GM13976 (cell line): ENCODE measurements at regions not wholly inside any gene's neighbourhood (a gene's known extent, or its start where the extent isn't known, plus 50 kb on each side); places are given as distances from the start of the nearest gene placed in this dataset.

Source experiments
- DNase-seq: peaks from one replicate; pipeline ENCODE4 v3.0.0; 2012; ENCODE audit warnings: low spot score
- in situ Hi-C: fragments of 300-500 bp; cut with MboI; formaldehyde crosslinking; loops from one replicate; pipeline ENCODE4 v1.12.0; 2022; ENCODE audit warnings: low sequenced_read_pairs, mixed read lengths, inconsistent platforms; ENCODE audit not compliant: unreplicated experiment
- TF ChIP-seq, protein P1 (sequence below): IDR thresholded peaks from 2 replicates; pipeline ENCODE4 v1.5.1; 2012; ENCODE audit warnings: borderline replicate concordance, mild to moderate bottlenecking; ENCODE audit not compliant: insufficient read depth; ENCODE audit errors: extremely low read depth, missing control alignments, control extremely low read depth

- DNase-seq: no peak
- in situ Hi-C loops: no loop called here
- TF ChIP-seq, protein P1, sequence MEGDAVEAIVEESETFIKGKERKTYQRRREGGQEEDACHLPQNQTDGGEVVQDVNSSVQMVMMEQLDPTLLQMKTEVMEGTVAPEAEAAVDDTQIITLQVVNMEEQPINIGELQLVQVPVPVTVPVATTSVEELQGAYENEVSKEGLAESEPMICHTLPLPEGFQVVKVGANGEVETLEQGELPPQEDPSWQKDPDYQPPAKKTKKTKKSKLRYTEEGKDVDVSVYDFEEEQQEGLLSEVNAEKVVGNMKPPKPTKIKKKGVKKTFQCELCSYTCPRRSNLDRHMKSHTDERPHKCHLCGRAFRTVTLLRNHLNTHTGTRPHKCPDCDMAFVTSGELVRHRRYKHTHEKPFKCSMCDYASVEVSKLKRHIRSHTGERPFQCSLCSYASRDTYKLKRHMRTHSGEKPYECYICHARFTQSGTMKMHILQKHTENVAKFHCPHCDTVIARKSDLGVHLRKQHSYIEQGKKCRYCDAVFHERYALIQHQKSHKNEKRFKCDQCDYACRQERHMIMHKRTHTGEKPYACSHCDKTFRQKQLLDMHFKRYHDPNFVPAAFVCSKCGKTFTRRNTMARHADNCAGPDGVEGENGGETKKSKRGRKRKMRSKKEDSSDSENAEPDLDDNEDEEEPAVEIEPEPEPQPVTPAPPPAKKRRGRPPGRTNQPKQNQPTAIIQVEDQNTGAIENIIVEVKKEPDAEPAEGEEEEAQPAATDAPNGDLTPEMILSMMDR: no peak
These were observed 165.1 kb upstream of the PCSK2 start for GRCh38 chr20:17061715-17062114.

GRCh38 chr20:17062712-17063111 lies 164.1 kb upstream of the PCSK2 start:
- TF ChIP-seq, protein P1: no peak

DNA sequence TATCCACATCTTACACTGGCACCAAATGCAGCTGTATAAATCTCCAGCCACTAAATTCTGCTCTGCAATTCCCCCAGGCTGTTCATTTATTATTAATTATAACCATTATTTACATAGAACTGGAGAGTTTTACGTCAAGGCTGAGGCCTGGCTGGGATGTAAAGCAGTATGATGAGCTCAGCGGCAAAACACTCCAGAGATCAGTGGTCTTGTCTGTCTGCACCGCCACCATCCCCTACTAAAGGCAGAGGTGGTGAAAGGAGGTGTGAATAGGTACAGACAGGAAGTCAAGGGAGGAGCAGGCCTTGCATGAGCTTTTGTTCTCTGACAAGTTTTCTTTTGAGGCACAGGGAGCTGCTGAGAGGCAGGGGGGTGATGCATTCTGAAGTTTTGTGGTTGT lies 159.9 kb upstream of the PCSK2 start:
- TF ChIP-seq, protein P1: no peak
- in situ Hi-C loops: no loop called here
- no peak for DNase-seq

More at GRCh38 chr20:17062712-17063111, 164.1 kb upstream of the PCSK2 start:
- DNase-seq: no peak
- in situ Hi-C loops: no loop called here

GRCh38 chr20:17068084-17068711 lies 158.6 kb upstream of the PCSK2 start:
- no peak for DNase-seq
- in situ Hi-C loops: no loop called here
- TF ChIP-seq, protein P1: no peak

DNA sequence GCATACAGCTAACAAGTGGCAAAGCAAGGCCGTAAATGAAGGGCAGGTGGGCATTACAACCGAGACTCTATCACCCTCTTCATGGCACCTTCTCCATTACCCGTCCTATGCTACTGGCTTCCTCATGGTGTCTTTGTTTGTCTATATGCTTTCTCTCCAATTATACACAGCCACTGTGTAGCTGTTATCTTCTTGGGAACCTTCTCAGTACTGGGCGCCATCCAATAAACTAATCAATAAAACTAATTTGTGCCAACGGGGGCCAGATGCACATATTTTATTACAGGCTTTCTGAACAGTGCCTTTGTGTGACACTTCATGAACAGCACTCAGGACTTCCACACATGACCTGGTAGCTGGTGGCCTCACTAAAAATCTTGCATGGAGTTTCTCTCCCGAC lies 149.8 kb upstream of the PCSK2 start:
- in situ Hi-C loops: no loop called here
- no peak for DNase-seq
- TF ChIP-seq, protein P1: no peak

GRCh38 chr20:17083738-17084137 lies 143.1 kb upstream of the PCSK2 start:
- TF ChIP-seq, protein P1: no peak
- in situ Hi-C loops: no loop called here
- DNase-seq: no peak
